H9 (cell line): ENCODE measurements at regions not wholly inside any gene's neighbourhood (a gene's known extent, or its start where the extent isn't known, plus 50 kb on each side); places are given as distances from the start of the nearest gene placed in this dataset.

Experiments used
- DNase-seq: peaks from one replicate; pipeline ENCODE4 v3.0.0-alpha.2; 2017
- H2AFZ ChIP-seq: one replicate; pipeline ENCODE4 v1.6.1; 2013; ENCODE audit warnings: mild to moderate bottlenecking, low read length, control low read depth, moderate library complexity
- H2AK5ac ChIP-seq: 2 replicates; pipeline ENCODE4 v1.6.1; 2013; ENCODE audit warnings: low read length, control low read depth, mixed read lengths; ENCODE audit not compliant: insufficient read length
- H2BK120ac ChIP-seq: one replicate; pipeline ENCODE4 v1.6.1; 2013; ENCODE audit warnings: low read depth, mild to moderate bottlenecking, low read length, control low read depth, inconsistent platforms; ENCODE audit not compliant: poor library complexity, severe bottlenecking
- H2BK12ac ChIP-seq: 2 replicates; pipeline ENCODE4 v1.6.1; 2013; ENCODE audit warnings: low read length, control low read depth, mixed read lengths, low read depth; ENCODE audit not compliant: insufficient read length
- H2BK15ac ChIP-seq: 2 replicates; pipeline ENCODE4 v1.6.1; 2013; ENCODE audit warnings: low read depth, low read length, control low read depth
- H2BK20ac ChIP-seq: one replicate; pipeline ENCODE4 v1.6.1; 2013; ENCODE audit warnings: low read depth, mild to moderate bottlenecking, low read length, control low read depth, inconsistent platforms; ENCODE audit not compliant: poor library complexity, severe bottlenecking
- H2BK5ac ChIP-seq: 2 replicates; pipeline ENCODE4 v1.6.1; 2013; ENCODE audit warnings: low read length, control low read depth, mixed read lengths; ENCODE audit not compliant: insufficient read length
- H3K14ac ChIP-seq: 2 replicates; pipeline ENCODE4 v1.6.1; 2013; ENCODE audit warnings: low read length, control low read depth; ENCODE audit not compliant: insufficient read depth
- H3K18ac ChIP-seq: 2 replicates; pipeline ENCODE4 v1.6.1; 2013; ENCODE audit warnings: low read depth, mild to moderate bottlenecking, mixed read lengths, low read length, control low read depth; ENCODE audit not compliant: insufficient read length
- H3K23ac ChIP-seq: 2 replicates; pipeline ENCODE4 v1.6.1; 2013; ENCODE audit warnings: low read length, control low read depth, mixed read lengths, low read depth; ENCODE audit not compliant: insufficient read length
- H3K23me2 ChIP-seq: 2 replicates; pipeline ENCODE4 v1.6.1; 2013; ENCODE audit warnings: low read depth, mild to moderate bottlenecking, mixed read lengths, low read length, control low read depth; ENCODE audit not compliant: insufficient read length, poor library complexity, severe bottlenecking
- H3K27ac ChIP-seq: 2 replicates; pipeline ENCODE4 v1.5.1; 2013; ENCODE audit warnings: low read length, control low read depth, mixed read lengths, low read depth; ENCODE audit not compliant: insufficient read length
- H3K27me3 ChIP-seq: 2 replicates; pipeline ENCODE4 v1.6.1; 2013; ENCODE audit warnings: low read length, control low read depth, inconsistent platforms; ENCODE audit not compliant: insufficient read depth
- H3K4ac ChIP-seq: 2 replicates; pipeline ENCODE4 v1.6.1; 2013; ENCODE audit warnings: low read depth, mild to moderate bottlenecking, control low read depth, inconsistent platforms, low read length, moderate library complexity
- H3K4me1 ChIP-seq: 2 replicates; pipeline ENCODE4 v1.6.1; 2013; ENCODE audit warnings: low read length, control low read depth, inconsistent platforms; ENCODE audit not compliant: insufficient read depth
- H3K4me2 ChIP-seq: 2 replicates; pipeline ENCODE4 v1.6.1; 2013; ENCODE audit warnings: low read length, control low read depth, mixed read lengths; ENCODE audit not compliant: insufficient read length, insufficient read depth
- H3K56ac ChIP-seq: 2 replicates; pipeline ENCODE4 v1.6.1; 2013; ENCODE audit warnings: low read depth, mild to moderate bottlenecking, mixed read lengths, low read length, control low read depth; ENCODE audit not compliant: insufficient read length
- H3K79me1 ChIP-seq: 2 replicates; pipeline ENCODE4 v1.6.1; 2013; ENCODE audit warnings: low read depth, mild to moderate bottlenecking, moderate library complexity, low read length, control low read depth, inconsistent platforms; ENCODE audit not compliant: insufficient read depth, poor library complexity, severe bottlenecking
- H3K79me2 ChIP-seq: 2 replicates; pipeline ENCODE4 v1.6.1; 2013; ENCODE audit warnings: low read length, control low read depth, inconsistent platforms; ENCODE audit not compliant: insufficient read depth
- H3K9ac ChIP-seq: 2 replicates; pipeline ENCODE4 v1.6.1; 2013; ENCODE audit warnings: low read length, control low read depth, mixed read lengths; ENCODE audit not compliant: insufficient read length; ENCODE audit errors: extremely low read depth
- H3K9me3 ChIP-seq: one replicate; pipeline ENCODE4 v1.6.1; 2013; ENCODE audit warnings: low read depth, low read length, inconsistent platforms; ENCODE audit not compliant: control insufficient read depth
- H3T11ph ChIP-seq: one replicate; pipeline ENCODE4 v1.6.1; 2013; ENCODE audit warnings: mild to moderate bottlenecking, low read length, control low read depth, inconsistent platforms
- H4K20me1 ChIP-seq: one replicate; pipeline ENCODE4 v1.6.1; 2013; ENCODE audit not compliant: control insufficient read depth, insufficient read length, insufficient read depth
- H4K5ac ChIP-seq: 2 replicates; pipeline ENCODE4 v1.6.1; 2013; ENCODE audit warnings: low read depth, mild to moderate bottlenecking, mixed read lengths, low read length, control low read depth; ENCODE audit not compliant: insufficient read length
- H4K8ac ChIP-seq: replicated peaks from 2 replicates; pipeline ENCODE4 v1.6.1; 2013; ENCODE audit warnings: low read length, control low read depth, mixed read lengths, low read depth; ENCODE audit not compliant: insufficient read length
- H4K91ac ChIP-seq: 2 replicates; pipeline ENCODE4 v1.6.1; 2013; ENCODE audit warnings: low read depth, mild to moderate bottlenecking, moderate library complexity, mixed read lengths, low read length, control low read depth; ENCODE audit not compliant: insufficient read length
- H3K27ac Mint-ChIP-seq, 3 experiments: 2 replicates in 2 of 3; 3 replicates in 1 of 3; pipeline ENCODE4 v1.8.0; 2020 to 2021; ENCODE audit warnings: mixed read lengths in 3 of 3, mild to moderate bottlenecking in 1 of 3, moderate library complexity in 1 of 3
- H3K27me3 Mint-ChIP-seq: 2 replicates; pipeline ENCODE4 v1.8.0; 2021; ENCODE audit warnings: low read depth, mild to moderate bottlenecking, moderate library complexity, mixed read lengths
- H3K36me3 Mint-ChIP-seq, 3 experiments: 2 replicates in 2 of 3; 3 replicates in 1 of 3; pipeline ENCODE4 v1.8.0; 2020 to 2021; ENCODE audit warnings: low read depth in 3 of 3, mixed read lengths in 3 of 3; ENCODE audit not compliant: insufficient read depth in 1 of 3
- H3K4me1 Mint-ChIP-seq, 2 experiments: 2 replicates each; pipeline ENCODE4 v1.8.0; 2020; ENCODE audit warnings: mixed read lengths in 2 of 2
- H3K4me3 Mint-ChIP-seq, 2 experiments: 2 replicates in 1 of 2; 3 replicates in 1 of 2; pipeline ENCODE4 v1.8.0; 2020 to 2021; ENCODE audit warnings: mild to moderate bottlenecking in 2 of 2, mixed read lengths in 2 of 2, moderate library complexity in 1 of 2
- H3K9me3 Mint-ChIP-seq, 2 experiments: 2 replicates in 1 of 2; 3 replicates in 1 of 2; pipeline ENCODE4 v1.8.0; 2020; ENCODE audit warnings: mild to moderate bottlenecking in 2 of 2, mixed read lengths in 2 of 2, moderate library complexity in 1 of 2
- CTCF ChIP-seq: fragments of 200-600 bp; sonication (generic); conservative IDR thresholded peaks from 3 replicates; pipeline ENCODE4 v1.8.0; 2021; ENCODE audit warnings: antibody characterized with exemption, mild to moderate bottlenecking
- WGBS: extraction: QIAGEN DNeasy Blood & Tissue Kit; methylation state at CpG from one replicate; pipeline ENCODE4 v1.1.7; 2013; ENCODE audit warnings: missing lambda C conversion rate, low lambda C conversion rate, mixed read lengths; ENCODE audit not compliant: insufficient read length; ENCODE audit errors: extremely low coverage; 5-methylcytosine and 5-hydroxymethylcytosine counted together

GRCh38 chr6:147892476-147892875, 384.0 kb downstream of the SAMD5 start:
- no peak overlapping the region for H3K4me2 ChIP-seq
- no peak overlapping the region for H4K8ac ChIP-seq
- no peak for TF ChIP-seq CTCF
- H4K91ac ChIP-seq: no peak overlapping the region
- no peaks in the 10 kb centered on the region for H3K79me1 ChIP-seq
- H3K9me3 ChIP-seq: no peaks in the 10 kb centered on the region
- H3K27me3 Mint-ChIP-seq: no peaks in the 10 kb centered on the region
- H3K79me2 ChIP-seq: no peaks in the 10 kb centered on the region
- H4K20me1 ChIP-seq: no peaks in the 10 kb centered on the region
- no peaks in the 10 kb centered on the region for H3K23me2 ChIP-seq
- no peak overlapping the region for H2BK120ac ChIP-seq
- H3K4me3 Mint-ChIP-seq: no peak overlapping the region
- H2AK5ac ChIP-seq: no peak overlapping the region
- H3K27ac Mint-ChIP-seq: no peak overlapping the region
- no peak overlapping the region for H4K5ac ChIP-seq
- WGBS: no CpG with 5 or more reads among the region's 3 CpGs
- H3K4me1 ChIP-seq: no peaks in the 10 kb centered on the region
- H3K14ac ChIP-seq: no peak overlapping the region
- H2BK15ac ChIP-seq: no peak overlapping the region
- no peaks in the 10 kb centered on the region for H3K4me1 Mint-ChIP-seq
- no peak overlapping the region for H2BK12ac ChIP-seq
- no peak overlapping the region for H3T11ph ChIP-seq
- H2BK5ac ChIP-seq: no peak overlapping the region
- no peaks in the 10 kb centered on the region for H3K27me3 ChIP-seq
- H3K23ac ChIP-seq: no peak overlapping the region
- no peak overlapping the region for H2AFZ ChIP-seq
- H3K18ac ChIP-seq: no peak overlapping the region
- no peak overlapping the region for H3K4ac ChIP-seq
- DNase-seq: no peak
- H2BK20ac ChIP-seq: no peak overlapping the region
- peaks cover 0 to 3% of the 10 kb centered on the region in 2 experiments; a peak in 1 of 5 replicates for H3K9me3 Mint-ChIP-seq
- no peak overlapping the region for H3K27ac ChIP-seq
- peaks cover 0 to 4% (median 0%) of the 10 kb centered on the region in 3 experiments; a peak in 2 of 7 replicates for H3K36me3 Mint-ChIP-seq
- no peak overlapping the region for H3K9ac ChIP-seq
- H3K56ac ChIP-seq: no peak overlapping the region
